T47D (cell line): ENCODE measurements at regions not wholly inside any gene's neighbourhood (a gene's known extent, or its start where the extent isn't known, plus 50 kb on each side); places are given as distances from the start of the nearest gene placed in this dataset.
"Not testable (repeated sequence)": the region's sequence is repeated elsewhere in the genome, so short reads cannot be mapped to it uniquely, and the experiment has no call there.

Source experiments
- DNase-seq, 2 experiments: peaks; one replicate each; pipeline versions ENCODE4 v3.0.0 to v3.0.0-alpha.2; 2011 to 2012; ENCODE audit warnings: low read depth in 1 of 2, low spot score in 1 of 2
- JUND ChIP-seq: IDR thresholded peaks from 2 replicates; pipeline ENCODE4 v1.6.1; 2012; ENCODE audit warnings: low read depth
- in situ Hi-C: cut with HindIII; loops from 2 replicates; pipeline ENCODE4 v1.10.0; 2016; ENCODE audit warnings: low sequenced_read_pairs, low pct_unique_long_range_greater_than_20kb

DNA sequence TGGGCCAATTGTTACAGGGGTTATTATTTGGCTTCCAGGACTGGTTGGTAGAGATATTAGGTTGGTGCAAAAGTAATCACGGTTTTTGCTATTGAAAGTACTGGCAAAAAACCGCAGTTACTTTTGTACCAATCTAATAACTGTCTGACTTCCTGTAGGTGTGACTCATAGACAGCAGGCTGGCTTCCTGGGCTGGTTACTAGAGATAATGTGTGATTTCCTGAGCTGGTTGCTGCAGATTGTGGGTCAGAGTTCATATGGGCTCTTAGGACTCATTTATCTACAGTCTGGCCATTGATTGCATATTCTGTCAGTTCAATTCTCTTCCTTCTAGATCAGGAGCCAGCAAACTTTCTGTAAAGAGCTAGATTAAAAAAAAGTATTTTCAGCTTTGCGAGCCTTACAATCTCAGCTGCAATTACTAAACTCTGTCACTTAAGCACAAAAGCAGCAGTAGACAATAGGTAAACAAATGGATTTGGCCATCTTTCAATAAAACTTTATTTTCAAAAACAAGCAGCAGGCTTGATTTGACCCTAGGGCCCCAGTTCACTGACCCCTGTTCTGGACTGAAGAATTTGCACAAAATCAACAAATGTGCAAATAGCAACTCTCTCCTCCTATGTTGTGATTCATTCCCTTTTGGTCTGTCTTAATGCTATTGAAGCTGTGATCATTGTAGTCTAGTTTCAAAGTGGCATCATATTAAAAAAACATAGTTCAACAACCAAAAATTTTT is 50.8 kb upstream of the BOD1L1 start:
- in situ Hi-C loops = no loop called here
- DNase-seq = no peak

DNA sequence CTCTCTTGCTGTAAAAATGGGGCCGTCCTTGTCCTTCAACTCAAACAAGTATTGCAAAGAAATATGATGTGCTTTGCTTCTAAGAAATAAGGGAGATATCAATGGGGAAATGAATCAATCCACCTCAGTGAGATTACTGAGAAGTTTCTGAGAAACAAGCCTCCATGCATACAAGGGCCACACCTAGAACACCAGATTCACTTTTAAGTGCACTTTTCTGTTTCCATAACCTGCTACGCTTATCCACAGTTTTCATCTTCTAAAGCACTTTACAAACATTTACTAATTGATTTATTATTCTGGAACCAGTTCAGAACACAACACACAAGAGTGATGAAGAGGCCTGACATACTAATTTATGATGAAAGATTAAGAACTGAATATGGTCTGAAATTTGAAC is 54.0 kb upstream of the BOD1L1 start:
- no peak for TF ChIP-seq JUND
- no peak for DNase-seq
- in situ Hi-C loops = no loop called here

More for the DNA sequence above, 50.8 kb upstream of the BOD1L1 start:
- TF ChIP-seq JUND = no peak

DNA sequence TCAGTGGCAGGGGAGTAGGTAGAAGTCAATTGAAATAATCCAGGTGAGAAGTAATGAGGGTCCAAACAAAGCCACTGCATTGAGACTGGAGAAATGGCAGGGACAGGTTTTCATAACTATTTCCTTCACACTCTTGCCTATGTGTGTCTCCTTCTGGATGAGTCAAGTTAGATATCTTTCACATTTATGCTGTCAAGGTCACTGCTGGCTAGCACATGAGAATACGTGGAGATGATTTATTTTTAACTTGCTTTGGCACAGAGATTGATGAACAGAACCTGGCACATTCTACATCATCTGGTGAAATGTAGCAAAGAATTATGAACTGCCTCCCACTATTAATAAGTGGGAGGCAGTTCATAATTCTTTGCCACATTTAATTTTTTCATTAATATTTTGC is 66.7 kb upstream of the BOD1L1 start:
- in situ Hi-C loops = no loop called here
- no peak for DNase-seq
- TF ChIP-seq JUND = no peak

- TF ChIP-seq JUND = no peak
- no peak for DNase-seq
- in situ Hi-C loops = no loop called here
Observed at GRCh38 chr4:13698296-13698695, 70.8 kb upstream of the BOD1L1 start.

DNA sequence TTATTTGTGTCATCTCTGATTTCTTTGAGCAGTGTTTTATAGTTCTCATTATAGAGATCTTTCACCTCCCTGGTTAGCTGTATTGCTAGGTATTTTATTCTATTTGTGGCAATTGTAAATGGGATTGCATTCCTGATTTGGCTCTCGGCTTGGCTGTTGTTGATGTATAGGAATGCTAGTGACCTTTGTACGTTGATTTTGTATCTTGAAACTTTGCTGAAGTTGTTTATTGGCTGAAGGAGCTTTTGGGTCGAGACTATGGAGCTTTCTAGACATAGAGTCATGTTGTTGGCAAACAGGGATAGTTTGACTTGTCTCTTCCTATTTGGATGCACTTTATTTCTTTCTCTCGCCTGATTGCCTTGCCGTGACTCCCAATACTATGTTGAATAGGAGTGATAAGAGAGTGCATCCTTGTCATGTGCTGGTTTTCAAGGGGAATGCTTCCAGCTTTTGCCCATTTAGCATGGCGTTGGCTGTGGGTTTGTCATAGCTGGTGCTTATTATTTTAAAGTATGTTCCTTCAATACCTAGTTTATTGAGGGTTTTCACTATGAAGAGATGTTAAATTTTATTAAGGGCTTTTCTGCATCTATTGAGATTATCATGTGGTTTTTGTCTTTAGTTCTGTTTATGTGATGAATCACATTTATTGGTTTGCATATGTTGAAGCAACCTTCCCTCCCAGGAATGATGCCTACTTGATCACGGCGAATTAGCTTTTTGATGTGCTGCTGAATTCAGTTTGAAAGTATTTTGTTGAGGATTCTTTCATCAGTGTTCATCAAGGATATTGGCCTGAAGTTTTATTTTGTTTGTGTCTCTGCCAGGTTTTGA is 72.7 kb upstream of the BOD1L1 start:
- no peak for DNase-seq
- in situ Hi-C loops = no loop called here
- TF ChIP-seq JUND = no peak

- DNase-seq, in situ Hi-C loops: not testable (repeated sequence)
Observed at GRCh38 chr4:13700858-13701140, 73.3 kb upstream of the BOD1L1 start.

DNA sequence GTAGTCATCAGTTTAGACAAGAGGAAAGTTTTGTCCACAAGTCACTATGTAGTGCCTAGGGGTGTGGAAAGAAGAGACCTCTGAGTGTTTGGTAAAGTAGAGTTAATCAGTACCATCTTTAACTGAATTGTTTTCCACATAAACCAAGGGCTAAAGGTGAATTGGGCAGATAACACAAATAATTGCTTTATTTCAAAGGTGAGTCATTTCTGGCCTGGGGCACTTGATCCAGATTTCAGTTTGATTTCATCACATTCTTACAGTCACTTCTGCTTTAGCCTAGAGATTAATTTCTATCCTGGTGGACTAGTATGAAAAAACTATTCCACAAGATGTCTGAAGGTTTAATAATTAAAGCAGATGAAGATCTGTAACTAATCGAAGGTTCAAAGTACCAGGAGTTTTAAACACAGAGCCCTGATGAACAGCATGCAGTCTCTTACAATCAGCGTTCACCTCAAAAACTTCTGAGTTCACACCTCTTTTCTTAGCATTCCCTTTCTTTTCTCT is 74.5 kb upstream of the BOD1L1 start:
- no peak for TF ChIP-seq JUND
- in situ Hi-C loops = no loop called here
- DNase-seq = peak in 1 of 2 experiments; percentile 3

GRCh38 chr4:13703096-13703495 is 75.6 kb upstream of the BOD1L1 start:
- in situ Hi-C loops = no loop called here
- peak in 1 of 2 experiments; percentile 14 for DNase-seq
- TF ChIP-seq JUND = no peak

DNA sequence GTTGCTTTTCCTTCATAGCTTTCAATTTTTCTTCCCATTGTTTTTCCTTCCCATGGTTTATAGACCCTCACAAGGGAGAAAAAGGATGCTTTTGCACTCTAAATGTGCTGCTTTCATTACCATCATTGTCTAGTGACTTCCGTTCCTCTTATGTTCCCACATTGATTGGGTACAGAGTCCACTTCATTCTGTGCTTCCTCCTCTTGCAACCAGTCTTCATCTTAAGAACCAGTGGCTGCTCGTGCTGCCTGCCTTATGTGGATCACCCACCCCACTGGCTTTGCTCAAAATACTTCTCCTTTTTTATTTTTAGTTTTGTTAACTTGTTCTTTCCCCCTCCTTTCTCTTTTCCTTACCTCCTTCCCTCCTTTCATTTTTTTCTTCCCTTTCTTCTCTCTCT is 76.5 kb upstream of the BOD1L1 start:
- DNase-seq = no peak
- in situ Hi-C loops = no loop called here

GRCh38 chr4:13704761-13705160 is 77.2 kb upstream of the BOD1L1 start:
- no peak for DNase-seq
- TF ChIP-seq JUND = no peak
- in situ Hi-C loops = no loop called here

More for the DNA sequence above, 76.5 kb upstream of the BOD1L1 start:
- TF ChIP-seq JUND = no peak

DNA sequence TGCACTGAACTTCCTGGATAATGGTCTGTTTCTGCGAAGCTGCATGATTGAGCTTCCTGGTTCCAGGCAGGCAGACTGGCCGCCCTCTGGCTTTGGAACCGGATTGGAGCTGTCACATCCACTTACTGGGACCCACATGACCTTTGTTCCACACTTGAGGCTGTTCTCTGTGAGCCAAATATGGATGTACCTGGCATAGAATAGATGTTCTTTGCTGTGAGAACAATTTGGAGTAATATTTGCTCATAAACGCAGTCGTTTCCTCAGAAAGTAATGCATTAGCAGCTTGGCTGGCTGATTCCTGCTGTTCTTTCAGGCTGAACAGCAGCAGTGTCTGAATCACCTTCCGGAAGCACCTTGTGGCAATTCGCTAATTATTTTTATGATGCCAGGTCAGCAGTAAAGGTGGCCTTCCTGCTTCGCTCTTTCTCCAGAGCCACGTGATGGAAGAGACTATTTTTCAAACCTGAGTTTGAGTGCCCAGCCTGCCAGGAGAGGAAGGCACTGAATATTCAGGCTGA is 78.1 kb upstream of the BOD1L1 start:
- no peak for TF ChIP-seq JUND
- in situ Hi-C loops = no loop called here
- no peak for DNase-seq

DNA sequence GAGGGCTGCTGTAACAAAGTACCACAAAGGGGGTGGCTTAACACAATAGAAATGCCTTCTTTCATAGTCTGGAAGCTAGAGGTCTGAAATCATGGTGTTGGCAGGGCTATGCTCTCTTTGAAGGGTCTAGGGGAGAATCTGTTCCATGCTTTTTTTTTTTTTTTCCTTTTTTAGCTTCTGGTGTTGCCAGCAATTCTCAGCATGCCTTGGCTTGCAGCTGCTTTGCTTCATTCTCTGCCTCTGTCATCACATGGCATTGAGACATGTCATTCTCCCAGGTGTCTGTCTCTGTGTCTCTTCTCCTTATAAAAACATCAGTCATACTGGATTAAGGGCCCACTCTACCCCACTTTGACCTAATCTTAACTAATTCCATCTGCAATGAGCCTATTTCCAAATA is 78.6 kb upstream of the BOD1L1 start:
- in situ Hi-C loops = no loop called here
- no peak for TF ChIP-seq JUND
- DNase-seq = no peak

- in situ Hi-C loops = no loop called here
- no peak for TF ChIP-seq JUND
- DNase-seq = no peak
Observed at GRCh38 chr4:13706716-13707115, 79.2 kb upstream of the BOD1L1 start.
